Left lung (tissue), 4 donors: ENCODE measurements at regions not wholly inside any gene's neighbourhood (a gene's known extent, or its start where the extent isn't known, plus 50 kb on each side); places are given as distances from the start of the nearest gene placed in this dataset.
"Not testable (repeated sequence)": the region's sequence is repeated elsewhere in the genome, so short reads cannot be mapped to it uniquely, and the experiment has no call there.

Source experiments
- ATAC-seq: fragments of 200-7000 bp; cut with Tn5 transposase; one replicate; pipeline ENCODE4 v1.9.1; 2020; ENCODE audit warnings: moderate library complexity
- DNase-seq, 4 donors: peaks; one replicate each; pipeline ENCODE4 v3.0.0-alpha.2; 2013 to 2020
- H3K27ac ChIP-seq, 2 donors: fragments of 200-600 bp; sonication (generic) in 1 of 2; one replicate each; pipeline versions ENCODE4 v1.5.0 to v1.8.0; 2020 to 2021
- H3K27me3 ChIP-seq, 2 donors: fragments of 200-600 bp; sonication (generic) in 1 of 2; one replicate each; pipeline versions ENCODE4 v1.5.0 to v1.8.0; 2020 to 2021
- H3K36me3 ChIP-seq, 2 donors: fragments of 200-600 bp; sonication (generic) in 1 of 2; one replicate each; pipeline versions ENCODE4 v1.5.0 to v1.8.0; 2020 to 2021
- H3K4me1 ChIP-seq, 2 donors: fragments of 200-600 bp; one replicate each; pipeline ENCODE4 v1.8.0; 2021
- H3K4me3 ChIP-seq, 2 donors: fragments of 200-600 bp; sonication (generic) in 1 of 2; one replicate each; pipeline versions ENCODE4 v1.5.0 to v1.8.0; 2020 to 2021; ENCODE audit warnings: mild to moderate bottlenecking in 1 of 2
- H3K9me3 ChIP-seq, 2 donors: fragments of 200-600 bp; sonication (generic) in 1 of 2; one replicate each; pipeline versions ENCODE4 v1.5.0 to v1.8.0; 2020 to 2021
- intact Hi-C, 2 donors: fragments of 100-400 bp; cut with DNase I; formaldehyde crosslinking; loops; one replicate each; pipeline versions ENCODE4 v1.11.2 to v1.14.2; 2022
- TF ChIP-seq, protein P1 (sequence below), 2 donors: fragments of 200-600 bp; sonication (generic) in 1 of 2; IDR thresholded peaks; one replicate each; pipeline versions ENCODE4 v1.5.0 to v1.8.0; 2021; ENCODE audit warnings: antibody characterized with exemption in 2 of 2
- donor health status: DM: no; HTN: yes; CAD: no.
- donor health status: DM: no; HTN: no; CAD: no.

DNA sequence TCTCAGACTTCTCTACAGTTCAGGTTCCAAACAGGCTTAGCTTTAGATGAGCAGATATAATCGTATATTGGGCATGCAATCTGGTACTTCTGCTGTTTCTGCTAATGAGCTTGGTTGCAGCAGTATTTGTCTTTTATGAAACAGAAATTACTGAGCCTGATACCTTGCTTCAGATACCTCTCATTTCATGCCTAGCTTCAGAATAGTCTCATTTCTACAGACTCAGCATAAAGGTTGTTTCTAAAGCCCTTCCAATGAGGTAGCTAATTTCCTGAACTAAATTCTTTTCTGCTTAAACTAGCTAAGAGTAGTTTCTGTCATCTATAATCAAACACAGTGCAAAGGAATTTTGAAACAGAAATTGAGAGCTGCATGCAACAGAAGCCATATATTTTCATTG, 275.0 kb upstream of the KITLG start:
- Histone ChIP-seq H3K36me3 (no peaks in the 10 kb centered on the region), H3K9me3 (peaks cover 0 to 2% of the 10 kb centered on the region in 2 donors), H3K27ac (no peak overlapping the region), H3K4me3 (no peak overlapping the region), H3K4me1 (no peaks in the 10 kb centered on the region), H3K27me3 (no peaks in the 10 kb centered on the region)
- intact Hi-C loops, result no loop called here
- DNase-seq (no peak), ATAC-seq (no peak)
- TF ChIP-seq, protein P1, sequence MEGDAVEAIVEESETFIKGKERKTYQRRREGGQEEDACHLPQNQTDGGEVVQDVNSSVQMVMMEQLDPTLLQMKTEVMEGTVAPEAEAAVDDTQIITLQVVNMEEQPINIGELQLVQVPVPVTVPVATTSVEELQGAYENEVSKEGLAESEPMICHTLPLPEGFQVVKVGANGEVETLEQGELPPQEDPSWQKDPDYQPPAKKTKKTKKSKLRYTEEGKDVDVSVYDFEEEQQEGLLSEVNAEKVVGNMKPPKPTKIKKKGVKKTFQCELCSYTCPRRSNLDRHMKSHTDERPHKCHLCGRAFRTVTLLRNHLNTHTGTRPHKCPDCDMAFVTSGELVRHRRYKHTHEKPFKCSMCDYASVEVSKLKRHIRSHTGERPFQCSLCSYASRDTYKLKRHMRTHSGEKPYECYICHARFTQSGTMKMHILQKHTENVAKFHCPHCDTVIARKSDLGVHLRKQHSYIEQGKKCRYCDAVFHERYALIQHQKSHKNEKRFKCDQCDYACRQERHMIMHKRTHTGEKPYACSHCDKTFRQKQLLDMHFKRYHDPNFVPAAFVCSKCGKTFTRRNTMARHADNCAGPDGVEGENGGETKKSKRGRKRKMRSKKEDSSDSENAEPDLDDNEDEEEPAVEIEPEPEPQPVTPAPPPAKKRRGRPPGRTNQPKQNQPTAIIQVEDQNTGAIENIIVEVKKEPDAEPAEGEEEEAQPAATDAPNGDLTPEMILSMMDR (IDR thresholded peaks at IDR 0.05), result no peak

DNA sequence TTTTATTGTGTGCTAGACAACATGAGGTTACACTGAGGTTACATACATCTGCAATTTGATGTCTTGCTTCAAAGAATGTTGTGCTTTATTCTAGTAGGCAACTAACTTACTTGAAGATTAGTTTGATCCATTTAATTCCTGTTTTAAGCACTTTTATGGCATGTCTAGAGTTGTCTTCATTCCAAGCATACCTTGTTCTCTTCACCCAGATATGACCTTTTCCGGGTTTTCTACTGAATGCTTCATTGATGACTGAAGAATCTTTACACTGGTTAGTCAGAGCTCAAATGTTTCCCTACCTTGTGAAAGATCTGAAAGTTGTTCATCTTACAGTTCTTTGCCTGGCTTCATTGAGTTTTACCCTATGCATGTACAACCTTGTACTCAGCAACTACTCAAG, 274.0 kb upstream of the KITLG start:
- Histone ChIP-seq H3K4me3 (no peak overlapping the region), H3K27ac (no peak overlapping the region), H3K9me3 (peaks cover 0 to 2% of the 10 kb centered on the region in 2 donors), H3K36me3 (no peaks in the 10 kb centered on the region), H3K4me1 (no peaks in the 10 kb centered on the region), H3K27me3 (no peaks in the 10 kb centered on the region)
- no peak for DNase-seq
- intact Hi-C loops, result no loop called here
- TF ChIP-seq, protein P1 (IDR thresholded peaks at IDR 0.05), result no peak
- ATAC-seq, result peak; percentile 77

DNA sequence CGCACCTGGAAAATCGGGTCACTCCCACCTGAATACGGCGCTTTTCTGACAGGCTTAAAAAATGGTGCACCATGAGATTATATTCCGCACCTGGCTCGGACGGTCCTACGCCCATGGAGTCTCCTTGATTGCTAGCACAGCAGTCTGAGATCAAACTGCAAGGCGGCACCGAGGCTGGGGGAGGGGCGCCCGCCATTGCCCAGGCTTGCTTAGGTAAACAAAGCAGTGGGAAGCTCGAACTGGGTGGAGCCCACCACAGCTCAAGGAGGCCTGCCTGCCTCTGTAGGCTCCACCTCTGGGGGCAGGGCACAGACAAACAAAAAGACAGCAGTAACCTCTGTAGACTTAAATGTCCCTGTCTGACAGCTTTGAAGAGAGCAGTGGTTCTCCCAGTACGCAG, 267.0 kb upstream of the KITLG start:
- H3K27me3 ChIP-seq, H3K36me3 ChIP-seq, H3K4me3 ChIP-seq, intact Hi-C loops, H3K9me3 ChIP-seq, H3K4me1 ChIP-seq, H3K27ac ChIP-seq, ATAC-seq: not testable (repeated sequence)
- DNase-seq, result peak in 1 of 4 donors; percentile 26

DNA sequence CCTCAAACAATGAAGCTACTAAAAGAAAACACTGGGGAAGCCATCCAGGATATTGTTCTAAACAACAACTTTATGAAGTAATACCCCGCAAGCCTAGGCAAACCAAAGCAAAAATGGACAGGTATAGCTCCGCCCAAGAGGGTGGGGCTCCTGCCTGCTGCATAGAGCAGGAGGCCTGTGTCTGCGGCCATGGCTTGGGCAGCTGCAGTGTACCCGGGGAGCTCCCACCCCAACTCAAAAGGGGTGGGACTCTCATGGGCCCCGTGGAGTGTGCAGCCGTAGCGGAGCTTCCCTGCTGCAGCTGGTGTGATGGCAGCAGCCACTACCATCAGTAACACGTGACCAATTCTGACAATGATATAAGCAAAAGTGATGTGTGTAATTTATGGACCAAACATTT, 264.2 kb upstream of the KITLG start:
- H3K4me3 ChIP-seq, result no peak overlapping the region
- intact Hi-C loops, result no loop called here
- no peaks in the 10 kb centered on the region for H3K4me1 ChIP-seq
- H3K36me3 ChIP-seq, result no peaks in the 10 kb centered on the region
- TF ChIP-seq, protein P1 (IDR thresholded peaks at IDR 0.05), result no peak
- DNase-seq (peak in 1 of 4 donors; percentile 37), ATAC-seq (no peak)
- H3K27ac ChIP-seq, result no peak overlapping the region
- peaks cover 0 to 15% of the 10 kb centered on the region in 2 donors for H3K9me3 ChIP-seq
- H3K27me3 ChIP-seq, result no peaks in the 10 kb centered on the region

DNA sequence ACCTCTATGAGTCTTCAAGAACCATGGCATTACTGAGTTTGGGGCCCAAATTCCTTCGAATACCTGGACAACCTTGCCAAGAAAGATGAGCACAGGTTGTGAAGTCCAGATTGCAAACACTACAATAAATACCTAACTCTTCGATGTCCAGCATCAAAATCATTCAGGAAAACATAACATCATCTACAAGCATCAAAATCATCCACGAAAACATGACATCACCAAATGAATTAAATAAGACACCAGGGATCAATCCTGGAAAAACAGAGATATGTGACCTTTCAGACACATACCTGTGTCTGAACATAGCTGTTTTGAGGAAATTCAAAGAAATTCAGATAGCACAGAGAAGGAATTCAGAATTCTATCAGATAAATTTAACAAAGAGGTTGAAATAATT, 262.0 kb upstream of the KITLG start:
- H3K36me3 ChIP-seq, result no peaks in the 10 kb centered on the region
- intact Hi-C loops, result no loop called here
- no peak overlapping the region for H3K4me3 ChIP-seq
- no peak for ATAC-seq
- H3K9me3 ChIP-seq, result peaks cover 0 to 36% of the 10 kb centered on the region in 2 donors
- no peak for DNase-seq
- no peak overlapping the region for H3K27ac ChIP-seq
- H3K27me3 ChIP-seq, result no peaks in the 10 kb centered on the region
- TF ChIP-seq, protein P1 (IDR thresholded peaks at IDR 0.05), result no peak
- no peaks in the 10 kb centered on the region for H3K4me1 ChIP-seq

DNA sequence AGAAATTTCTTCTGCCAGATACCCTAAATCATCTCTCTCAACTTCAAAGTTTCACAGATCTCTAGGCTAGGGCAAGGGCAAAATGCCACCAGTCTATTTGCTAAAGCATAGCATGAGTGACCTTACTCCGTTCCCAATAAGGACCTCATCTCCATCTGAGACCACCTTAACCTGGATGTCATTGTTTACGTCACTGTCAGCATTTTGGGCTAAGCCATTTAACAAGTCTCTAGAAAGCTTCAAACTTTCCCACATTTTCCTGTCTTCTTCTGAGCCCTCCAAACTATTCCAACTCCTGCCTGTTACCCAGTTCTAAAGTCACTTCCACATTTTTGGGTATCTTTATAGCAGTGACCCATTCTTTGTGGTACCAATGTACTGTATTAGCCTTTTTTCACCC, 259.2 kb upstream of the KITLG start:
- intact Hi-C loops, result no loop called here
- TF ChIP-seq, protein P1 (IDR thresholded peaks at IDR 0.05), result no peak
- H3K4me1 ChIP-seq, result no peaks in the 10 kb centered on the region
- no peaks in the 10 kb centered on the region for H3K27me3 ChIP-seq
- H3K36me3 ChIP-seq, result no peaks in the 10 kb centered on the region
- peaks cover 0 to 38% of the 10 kb centered on the region in 2 donors for H3K9me3 ChIP-seq
- ATAC-seq, result no peak
- H3K4me3 ChIP-seq, result no peak overlapping the region
- no peak for DNase-seq
- H3K27ac ChIP-seq, result no peak overlapping the region
